ENCODE measurements at regions not wholly inside any gene's neighbourhood (a gene's known extent, or its start where the extent isn't known, plus 50 kb on each side); places are given as distances from the start of the nearest gene placed in this dataset.

- ATAC-seq = no peak
- ChIA-PET POLR2A (no interaction called here), CTCF (ENCODE audit: low intra/inter-chr PET ratio) (no interaction called here)
- Histone ChIP-seq H3K4me1 (replicated peaks in 1 of 2; ENCODE audit: control insufficient read depth in 2 of 2, insufficient read depth in 2 of 2, low read length in 2 of 2) (no peaks in the 10 kb centered on the region), H3K27me3 (ENCODE audit: control insufficient read depth in 2 of 2, insufficient read depth in 2 of 2, low read length in 2 of 2) (no peaks in the 10 kb centered on the region), H3K4me2 (ENCODE audit: insufficient read depth, low read length) (no peak overlapping the region), H3K9me1 (ENCODE audit: control insufficient read depth, insufficient read depth, low read length) (no peaks in the 10 kb centered on the region), H3K79me2 (ENCODE audit: control insufficient read depth, insufficient read depth, low read length) (no peaks in the 10 kb centered on the region), H3K36me3 (ENCODE audit: control insufficient read depth, insufficient read depth, low read length) (no peaks in the 10 kb centered on the region), H4K20me1 (replicated peaks; ENCODE audit: control insufficient read depth, insufficient read depth, low read length) (no peaks in the 10 kb centered on the region), H2AFZ (ENCODE audit: low read depth, low read length) (no peak overlapping the region), H3K9ac (ENCODE audit: insufficient read depth in 1 of 2, low read depth in 2 of 2, low read length in 2 of 2) (no peak overlapping the region), H3K4me3 (no peak overlapping the region), H3K9me3 (replicated peaks; ENCODE audit: control insufficient read depth, insufficient read depth, low read depth, low read length) (peaks cover 3% of the 10 kb centered on the region; the same call in 1 of the 2 replicates), H3K27ac (ENCODE audit: extremely low read depth, low read depth, low read length) (no peak overlapping the region)
- in situ Hi-C loops (cut with MboI) = no loop called here
- no peak for TF ChIP-seq ZBTB12 (CRISPR knock-in tag; IDR thresholded peaks at IDR 0.05)
- TF ChIP-seq GTF2A2 (tag; IDR thresholded peaks at IDR 0.05) = no peak
- no peak for TF ChIP-seq ZKSCAN8 (CRISPR knock-in tag; IDR thresholded peaks at IDR 0.05)
- TF ChIP-seq ZNF280A (IDR thresholded peaks at IDR 0.05; ENCODE audit: low read depth, partially characterized antibody) = no peak
- TF ChIP-seq LEF1 (IDR thresholded peaks at IDR 0.05) = no peak
- no peak for TF ChIP-seq ZNF57 (CRISPR knock-in tag; IDR thresholded peaks at IDR 0.05)
- no peak for TF ChIP-seq CBX1 (IDR thresholded peaks at IDR 0.05; ENCODE audit: low read depth)
- TF ChIP-seq CBX5 (IDR thresholded peaks at IDR 0.05; ENCODE audit: borderline replicate concordance, low read depth) = no peak
- TF ChIP-seq ZFX (CRISPR knock-in tag; IDR thresholded peaks at IDR 0.05) = no peak
- no peak for TF ChIP-seq JUND (IDR thresholded peaks at IDR 0.05; ENCODE audit: borderline replicate concordance, low read depth, low read length)
- no peak for TF ChIP-seq JUND (tag; IDR thresholded peaks at IDR 0.05; ENCODE audit: borderline replicate concordance, low read depth, low read length)
- DNase-seq (ENCODE audit: extremely low read depth in 1 of 4, low spot score in 3 of 4) = no peak
- FAIRE-seq = no peak
- intact Hi-C loops (cut with micrococcal nuclease) = no loop called here
- no TSS peak for BruUV-seq (replicated peaks)
- WGBS (ENCODE audit: insufficient coverage, low coverage, missing lambda C conversion rate) = 0% methylated on average over 1 of the region's 1 CpG
Observed at GRCh38 chr6:153537422-153537821, 406.3 kb upstream of the RGS17 start.
